ENCODE measurements at regions not wholly inside any gene's neighbourhood (a gene's known extent, or its start where the extent isn't known, plus 50 kb on each side); places are given as distances from the start of the nearest gene placed in this dataset.
A peak's percentile ranks its signal among the peaks of the same experiment; 100 is the strongest.

- peaks cover 0 to 6% (median 0%) of the 10 kb centered on the region in 7 donors for H3K9me3 Mint-ChIP-seq
- no peaks in the 10 kb centered on the region for H3K36me3 Mint-ChIP-seq
- H3K4me3 Mint-ChIP-seq = no peak overlapping the region
- H3K27me3 Mint-ChIP-seq = peaks cover 0 to 26% (median 16%) of the 10 kb centered on the region in 3 donors
- peaks cover 0 to 9% (median 0%) of the 10 kb centered on the region in 3 donors for H3K4me1 Mint-ChIP-seq
- DNase-seq (no peak), ATAC-seq (ENCODE audit: low read depth in 2 of 2) (no peak)
- H3K27ac Mint-ChIP-seq = peak overlapping the region in 1 of 6 donors; percentile 15
Observed at GRCh38 chr10:58089739-58090138, 178.0 kb downstream of the IPMK start.

DNA sequence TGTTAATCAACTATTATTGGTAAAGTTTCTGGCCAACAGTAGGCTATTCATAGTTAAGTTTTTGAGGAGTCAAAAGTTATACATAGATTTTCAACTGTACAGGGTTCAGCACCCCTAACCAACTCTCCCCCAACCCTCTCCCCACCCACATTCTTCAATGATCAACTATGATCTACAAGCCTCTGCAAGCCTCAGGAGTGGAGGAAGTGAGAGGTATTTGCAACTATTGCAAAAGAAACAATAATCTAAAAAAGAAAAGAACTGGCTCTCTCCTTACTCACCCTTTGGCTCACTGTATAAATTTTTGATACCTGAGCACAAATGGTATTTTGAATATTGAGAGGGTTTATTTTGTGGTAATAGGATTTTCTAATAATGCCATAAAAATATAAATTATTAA, 179.8 kb downstream of the IPMK start:
- Mint-ChIP-seq H3K36me3 (no peaks in the 10 kb centered on the region), H3K27ac (no peak overlapping the region), H3K9me3 (peaks cover 0 to 2% (median 0%) of the 10 kb centered on the region in 7 donors), H3K4me3 (no peak overlapping the region), H3K4me1 (no peaks in the 10 kb centered on the region), H3K27me3 (peaks cover 6 to 26% (median 12%) of the 10 kb centered on the region in 3 donors)
- DNase-seq = no peak
- ATAC-seq (ENCODE audit: low read depth in 2 of 2) = no peak

DNA sequence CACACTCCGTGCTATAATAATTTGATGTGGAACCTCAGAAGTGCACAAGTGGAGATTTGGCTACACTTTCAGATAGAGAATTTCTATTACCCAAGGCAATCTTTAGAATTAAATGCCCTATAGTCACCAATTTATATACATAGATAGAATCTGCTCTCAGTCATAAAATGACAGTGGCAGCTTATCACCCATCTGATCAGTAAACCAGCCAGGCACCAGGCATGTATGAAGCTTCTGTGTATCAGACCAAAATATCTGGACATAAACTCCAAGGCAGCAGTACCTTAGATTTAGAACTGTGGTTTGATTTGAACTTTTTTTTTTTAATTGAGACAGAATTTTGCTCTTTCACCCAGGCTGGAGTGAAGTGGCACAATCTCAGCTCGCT, 180.9 kb downstream of the IPMK start:
- H3K4me3 Mint-ChIP-seq = peak overlapping the region in 1 of 8 donors; percentile 36
- ATAC-seq (ENCODE audit: low read depth in 2 of 2) = no peak
- H3K36me3 Mint-ChIP-seq = no peaks in the 10 kb centered on the region
- H3K4me1 Mint-ChIP-seq = no peaks in the 10 kb centered on the region
- no peak overlapping the region for H3K27ac Mint-ChIP-seq
- no peak for DNase-seq
- peaks cover 6 to 26% (median 12%) of the 10 kb centered on the region in 3 donors for H3K27me3 Mint-ChIP-seq
- peaks cover 0 to 2% (median 0%) of the 10 kb centered on the region in 7 donors for H3K9me3 Mint-ChIP-seq

DNA sequence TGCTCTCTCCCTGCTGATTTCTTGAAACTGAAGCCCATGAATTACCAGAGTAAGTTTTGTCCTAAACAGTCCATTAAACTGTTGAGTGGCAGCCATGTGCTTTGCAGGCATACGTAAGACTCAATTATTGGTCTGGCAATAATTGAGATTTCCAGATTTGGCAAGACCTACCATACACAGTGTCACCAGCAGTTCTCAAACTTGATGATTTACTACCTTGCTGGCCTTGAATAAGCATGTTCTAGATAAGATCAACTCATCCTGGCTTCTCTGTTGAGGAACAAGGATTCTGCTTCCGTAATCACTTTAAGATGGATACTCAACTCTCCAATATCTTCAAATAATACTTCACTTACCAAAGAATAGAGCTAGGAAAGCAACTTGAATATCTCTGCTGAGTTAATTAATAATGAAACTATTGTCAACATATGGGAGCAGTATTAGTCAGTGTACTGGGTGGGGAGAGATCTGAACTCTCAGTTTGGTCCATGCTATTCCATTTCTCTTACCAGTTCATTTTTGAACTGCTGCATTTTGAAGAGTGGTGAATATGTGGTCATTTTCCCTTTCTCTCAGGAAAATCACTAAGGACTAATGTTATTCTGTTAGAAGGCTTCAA, 181.4 kb downstream of the IPMK start:
- no peaks in the 10 kb centered on the region for H3K36me3 Mint-ChIP-seq
- ATAC-seq (ENCODE audit: low read depth in 2 of 2) = no peak
- no peaks in the 10 kb centered on the region for H3K4me1 Mint-ChIP-seq
- peaks cover 6 to 30% (median 12%) of the 10 kb centered on the region in 3 donors for H3K27me3 Mint-ChIP-seq
- peaks cover 0 to 2% (median 0%) of the 10 kb centered on the region in 7 donors for H3K9me3 Mint-ChIP-seq
- DNase-seq = no peak
- H3K4me3 Mint-ChIP-seq = no peak overlapping the region
- no peak overlapping the region for H3K27ac Mint-ChIP-seq

DNA sequence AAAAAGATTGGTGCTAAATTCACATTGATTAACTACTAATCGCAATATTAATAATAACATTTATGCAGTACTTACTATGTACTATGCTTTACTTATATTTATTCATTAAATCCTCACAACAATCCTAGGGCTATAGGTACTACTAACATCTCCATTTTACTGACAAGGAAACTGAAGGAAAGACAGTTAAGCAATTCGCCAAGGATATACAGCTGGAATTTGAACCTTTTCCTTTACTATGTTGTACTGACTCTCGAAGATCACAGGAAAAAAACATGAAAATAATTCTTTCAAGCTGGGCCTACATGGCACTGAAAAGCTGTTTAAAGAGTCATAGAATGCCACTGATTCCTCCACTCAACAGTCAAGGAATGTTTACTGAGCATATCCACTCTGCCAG, 185.4 kb downstream of the IPMK start:
- Mint-ChIP-seq H3K9me3 (peaks cover 0 to 2% (median 0%) of the 10 kb centered on the region in 7 donors), H3K27me3 (peaks cover 6 to 26% (median 7%) of the 10 kb centered on the region in 3 donors), H3K27ac (no peak overlapping the region), H3K4me3 (no peak overlapping the region), H3K36me3 (no peaks in the 10 kb centered on the region), H3K4me1 (no peaks in the 10 kb centered on the region)
- ATAC-seq (ENCODE audit: low read depth in 2 of 2) (no peak), DNase-seq (no peak)

DNA sequence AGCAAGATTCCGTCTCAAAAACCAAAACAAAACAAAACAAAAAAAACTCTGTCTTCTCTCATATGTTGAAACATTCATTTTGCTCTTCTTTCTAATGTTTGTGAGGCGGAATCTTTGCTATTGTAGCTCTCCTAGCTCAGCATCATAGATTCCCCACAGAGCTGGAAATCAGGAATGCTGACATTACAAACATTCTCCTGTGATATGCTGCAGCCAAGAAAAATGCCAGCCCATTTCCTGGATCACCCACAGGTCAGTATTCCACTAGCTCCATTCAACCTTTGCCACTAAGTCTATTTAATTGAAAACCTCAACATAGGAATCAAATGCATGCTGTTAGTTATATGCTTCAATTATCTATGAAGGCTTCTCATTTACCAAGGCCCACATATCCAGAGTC, 186.3 kb downstream of the IPMK start:
- no peak for ATAC-seq (ENCODE audit: low read depth in 2 of 2)
- Mint-ChIP-seq H3K36me3 (no peaks in the 10 kb centered on the region), H3K4me3 (no peak overlapping the region), H3K27me3 (peaks cover 6 to 24% (median 7%) of the 10 kb centered on the region in 3 donors), H3K4me1 (no peaks in the 10 kb centered on the region), H3K27ac (no peak overlapping the region), H3K9me3 (peaks cover 0 to 2% (median 0%) of the 10 kb centered on the region in 7 donors)
- no peak for DNase-seq

DNA sequence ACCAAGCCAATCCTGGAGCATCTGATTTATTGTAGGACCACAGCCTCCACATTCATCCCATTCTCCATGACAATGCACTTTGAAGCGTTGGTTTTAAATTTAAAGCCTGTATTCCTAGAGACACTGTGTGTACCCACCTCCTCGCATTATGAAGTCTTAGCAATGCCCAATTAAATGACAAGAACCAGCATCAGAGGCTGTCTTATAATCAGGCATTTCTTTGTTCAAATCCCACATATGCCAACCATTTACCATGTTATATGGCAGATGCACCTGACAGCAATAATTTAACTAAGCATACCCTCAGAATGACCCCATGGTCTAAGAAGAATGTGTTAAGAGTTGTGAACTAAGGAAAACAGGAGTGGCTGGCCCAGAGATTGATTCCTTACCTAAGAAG, 188.2 kb downstream of the IPMK start:
- Mint-ChIP-seq H3K9me3 (no peaks in the 10 kb centered on the region), H3K27ac (peak overlapping the region in 1 of 6 donors; percentile 19), H3K4me3 (no peak overlapping the region), H3K4me1 (no peaks in the 10 kb centered on the region), H3K27me3 (peaks cover 0 to 15% (median 6%) of the 10 kb centered on the region in 3 donors), H3K36me3 (no peaks in the 10 kb centered on the region)
- ATAC-seq (ENCODE audit: low read depth in 2 of 2) = no peak
- DNase-seq = no peak

DNA sequence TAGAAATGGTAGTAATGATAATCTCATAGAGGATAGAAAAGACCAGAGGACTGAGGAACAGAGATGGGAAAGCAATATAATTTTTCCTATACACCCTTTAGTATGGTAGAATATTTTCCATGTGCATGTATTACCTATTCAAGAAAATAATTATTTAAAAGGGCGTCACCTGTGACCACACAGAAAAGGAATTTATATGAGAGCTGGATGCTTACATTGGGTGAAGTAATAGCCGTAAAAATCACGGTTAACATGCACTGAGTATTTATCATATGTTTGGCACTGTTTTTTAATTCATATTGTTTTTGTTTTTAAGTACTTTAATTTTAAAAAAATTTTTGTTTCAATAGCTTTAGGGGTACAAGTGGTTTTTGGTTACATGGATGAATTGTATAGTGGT, 195.1 kb downstream of the IPMK start:
- Mint-ChIP-seq H3K4me3 (no peak overlapping the region), H3K36me3 (no peaks in the 10 kb centered on the region), H3K9me3 (peaks cover 0 to 2% (median 0%) of the 10 kb centered on the region in 7 donors), H3K4me1 (no peaks in the 10 kb centered on the region), H3K27me3 (peaks cover under 1 to 5% (median 5%) of the 10 kb centered on the region in 3 donors), H3K27ac (no peak overlapping the region)
- ATAC-seq (ENCODE audit: low read depth in 2 of 2) (no peak), DNase-seq (no peak)

DNA sequence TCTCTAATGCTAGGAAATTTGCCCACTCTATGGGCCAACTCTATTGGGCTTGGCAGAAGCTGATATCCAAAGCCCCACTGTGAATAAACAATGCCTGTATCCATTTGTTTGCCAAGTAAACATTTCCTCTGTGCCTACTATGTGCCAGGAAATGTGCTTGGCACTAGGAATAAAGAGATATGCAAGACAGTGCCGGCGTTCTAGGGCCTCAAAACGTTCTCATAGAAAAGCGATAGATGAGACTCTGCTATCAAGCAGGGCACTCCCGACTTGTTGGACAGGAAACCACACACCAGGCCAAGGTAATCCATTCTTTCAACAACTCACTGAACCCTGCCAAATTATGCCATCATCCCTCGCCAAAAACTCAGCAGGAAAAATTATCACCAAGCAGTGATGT, 196.7 kb downstream of the IPMK start:
- DNase-seq (no peak), ATAC-seq (ENCODE audit: low read depth in 2 of 2) (no peak)
- H3K4me3 Mint-ChIP-seq = no peak overlapping the region
- peaks cover 8 to 17% (median 9%) of the 10 kb centered on the region in 3 donors for H3K27me3 Mint-ChIP-seq
- H3K36me3 Mint-ChIP-seq = no peaks in the 10 kb centered on the region
- H3K4me1 Mint-ChIP-seq = no peaks in the 10 kb centered on the region
- peaks cover 0 to 2% (median 0%) of the 10 kb centered on the region in 7 donors for H3K9me3 Mint-ChIP-seq
- H3K27ac Mint-ChIP-seq = no peak overlapping the region

DNA sequence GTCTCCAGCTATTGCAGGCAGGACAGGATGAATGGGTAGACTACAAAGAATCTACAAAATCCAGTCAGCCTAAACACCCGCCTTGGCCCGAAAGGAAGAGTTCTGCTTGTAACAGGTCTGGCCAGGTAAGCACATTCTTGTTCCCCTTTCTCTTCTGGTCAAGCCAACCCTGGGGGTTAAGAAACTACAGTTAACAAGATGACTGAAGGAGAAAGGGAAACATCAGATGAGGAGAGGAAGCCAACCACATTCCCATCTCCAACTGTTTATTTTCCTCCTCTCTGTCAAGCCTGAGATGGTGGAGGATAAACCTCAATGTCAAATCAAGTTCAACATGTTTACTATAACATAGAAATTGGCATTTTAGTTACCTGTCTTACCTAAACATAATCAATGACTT, 198.9 kb downstream of the IPMK start:
- peaks cover 9 to 17% (median 14%) of the 10 kb centered on the region in 3 donors for H3K27me3 Mint-ChIP-seq

GRCh38 chr10:58066979-58067378, 200.7 kb downstream of the IPMK start:
- Mint-ChIP-seq H3K4me1 (no peaks in the 10 kb centered on the region), H3K36me3 (no peaks in the 10 kb centered on the region), H3K9me3 (no peaks in the 10 kb centered on the region), H3K4me3 (no peak overlapping the region), H3K27ac (no peak overlapping the region), H3K27me3 (peaks cover 8 to 17% (median 14%) of the 10 kb centered on the region in 3 donors)
- ATAC-seq (ENCODE audit: low read depth in 2 of 2) = no peak
- no peak for DNase-seq

More for the DNA sequence above, 198.9 kb downstream of the IPMK start:
- DNase-seq (no peak), ATAC-seq (ENCODE audit: low read depth in 2 of 2) (no peak)
- no peaks in the 10 kb centered on the region for H3K4me1 Mint-ChIP-seq
- no peak overlapping the region for H3K4me3 Mint-ChIP-seq
- no peaks in the 10 kb centered on the region for H3K9me3 Mint-ChIP-seq
- H3K27ac Mint-ChIP-seq = no peak overlapping the region
- H3K36me3 Mint-ChIP-seq = no peaks in the 10 kb centered on the region

DNA sequence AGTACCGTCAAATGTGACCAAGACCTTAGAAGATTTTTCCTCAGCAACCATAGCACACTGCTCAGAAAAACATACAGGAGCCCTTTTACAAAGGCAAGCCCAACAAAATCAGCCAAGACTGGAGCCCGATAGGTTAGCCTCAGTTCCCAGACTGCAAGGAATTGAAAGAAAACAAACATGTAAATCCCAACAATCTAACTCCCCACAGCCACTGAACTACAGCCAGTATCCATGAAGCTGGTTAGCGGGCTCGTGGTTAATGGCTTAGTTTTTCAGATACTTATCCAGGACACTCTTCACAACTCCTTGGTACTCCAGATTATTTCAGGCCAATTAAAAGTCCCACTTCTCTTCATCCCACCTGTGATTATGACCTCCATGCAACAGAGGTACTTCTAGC, 201.6 kb downstream of the IPMK start:
- Mint-ChIP-seq H3K9me3 (no peaks in the 10 kb centered on the region), H3K4me1 (no peaks in the 10 kb centered on the region), H3K36me3 (no peaks in the 10 kb centered on the region), H3K4me3 (no peak overlapping the region), H3K27me3 (peaks cover 8 to 19% (median 17%) of the 10 kb centered on the region in 3 donors), H3K27ac (no peak overlapping the region)
- DNase-seq = no peak
- ATAC-seq (ENCODE audit: low read depth in 2 of 2) = no peak

DNA sequence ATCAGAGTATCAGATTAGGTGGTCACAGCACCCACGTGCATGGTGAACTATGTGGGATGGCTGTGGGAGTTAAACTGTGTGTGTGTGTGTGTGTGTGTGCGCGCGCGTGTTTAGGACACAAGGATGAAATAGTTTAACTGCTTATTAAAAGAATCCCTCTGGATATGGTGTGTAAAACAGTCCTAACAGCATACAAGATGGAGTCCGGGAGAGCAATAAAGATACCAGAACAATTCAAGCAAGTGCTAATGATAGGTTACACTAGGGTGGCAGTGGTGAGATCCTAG, 202.2 kb downstream of the IPMK start:
- no peaks in the 10 kb centered on the region for H3K9me3 Mint-ChIP-seq

GRCh38 chr10:58064714-58065528, 202.8 kb downstream of the IPMK start:
- Mint-ChIP-seq H3K27me3 (peaks cover 8 to 19% (median 17%) of the 10 kb centered on the region in 3 donors), H3K4me3 (no peak overlapping the region), H3K36me3 (no peaks in the 10 kb centered on the region), H3K4me1 (no peaks in the 10 kb centered on the region), H3K9me3 (no peaks in the 10 kb centered on the region), H3K27ac (no peak overlapping the region)
- no peak for ATAC-seq (ENCODE audit: low read depth in 2 of 2)
- DNase-seq = peak; percentile 2

More for the DNA sequence above, 202.2 kb downstream of the IPMK start:
- ATAC-seq (ENCODE audit: low read depth in 2 of 2) (no peak), DNase-seq (no peak)
- Mint-ChIP-seq H3K36me3 (no peaks in the 10 kb centered on the region), H3K4me1 (no peaks in the 10 kb centered on the region), H3K27ac (no peak overlapping the region), H3K27me3 (peaks cover 8 to 19% (median 17%) of the 10 kb centered on the region in 3 donors), H3K4me3 (no peak overlapping the region)

All from naive B cell (primary cell).